A673 (cell line): ENCODE measurements at regions not wholly inside any gene's neighbourhood (a gene's known extent, or its start where the extent isn't known, plus 50 kb on each side); places are given as distances from the start of the nearest gene placed in this dataset.

Experiments used
- EZH2 ChIP-seq: fragments of 200-600 bp; sonication (generic); IDR thresholded peaks from 2 replicates; pipeline ENCODE4 v1.6.1; 2017; ENCODE audit warnings: borderline replicate concordance, low read depth, mild to moderate bottlenecking, mixed read lengths, antibody characterized with exemption, low read length; ENCODE audit not compliant: poor library complexity, severe bottlenecking
- TF ChIP-seq, protein P1 (sequence below): fragments of 300-800, 200-600 bp; sonication (generic); conservative IDR thresholded peaks from 2 replicates; pipeline ENCODE4 v1.5.1; 2017; ENCODE audit warnings: low read depth, mild to moderate bottlenecking, antibody characterized with exemption, low read length, moderate library complexity, mixed read lengths

DNA sequence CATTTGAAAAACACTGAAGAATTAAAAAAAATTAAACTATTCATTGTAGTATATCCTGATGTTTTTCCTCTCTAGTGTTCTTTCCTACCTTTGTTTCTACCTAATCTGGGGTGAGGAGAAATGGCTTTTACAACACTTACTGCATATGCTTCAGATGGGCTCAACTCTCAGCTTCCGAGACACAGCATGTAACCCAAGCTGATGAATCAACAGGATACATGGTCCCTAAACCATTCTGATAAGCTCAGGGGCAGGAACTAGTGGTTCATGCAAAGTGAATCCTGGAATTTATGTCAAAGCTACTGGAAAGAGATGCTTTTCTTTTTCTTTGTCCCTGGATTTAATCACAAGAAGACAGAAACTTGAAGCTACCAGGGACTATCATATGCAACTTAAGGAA, 672.5 kb upstream of the RORB start:
- TF ChIP-seq, protein P1, sequence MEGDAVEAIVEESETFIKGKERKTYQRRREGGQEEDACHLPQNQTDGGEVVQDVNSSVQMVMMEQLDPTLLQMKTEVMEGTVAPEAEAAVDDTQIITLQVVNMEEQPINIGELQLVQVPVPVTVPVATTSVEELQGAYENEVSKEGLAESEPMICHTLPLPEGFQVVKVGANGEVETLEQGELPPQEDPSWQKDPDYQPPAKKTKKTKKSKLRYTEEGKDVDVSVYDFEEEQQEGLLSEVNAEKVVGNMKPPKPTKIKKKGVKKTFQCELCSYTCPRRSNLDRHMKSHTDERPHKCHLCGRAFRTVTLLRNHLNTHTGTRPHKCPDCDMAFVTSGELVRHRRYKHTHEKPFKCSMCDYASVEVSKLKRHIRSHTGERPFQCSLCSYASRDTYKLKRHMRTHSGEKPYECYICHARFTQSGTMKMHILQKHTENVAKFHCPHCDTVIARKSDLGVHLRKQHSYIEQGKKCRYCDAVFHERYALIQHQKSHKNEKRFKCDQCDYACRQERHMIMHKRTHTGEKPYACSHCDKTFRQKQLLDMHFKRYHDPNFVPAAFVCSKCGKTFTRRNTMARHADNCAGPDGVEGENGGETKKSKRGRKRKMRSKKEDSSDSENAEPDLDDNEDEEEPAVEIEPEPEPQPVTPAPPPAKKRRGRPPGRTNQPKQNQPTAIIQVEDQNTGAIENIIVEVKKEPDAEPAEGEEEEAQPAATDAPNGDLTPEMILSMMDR, result no peak
- TF ChIP-seq EZH2, result no peak
